GM10266 (cell line): ENCODE measurements at regions not wholly inside any gene's neighbourhood (a gene's known extent, or its start where the extent isn't known, plus 50 kb on each side); places are given as distances from the start of the nearest gene placed in this dataset.

Experiments used
- DNase-seq: peaks from one replicate; pipeline ENCODE4 v3.0.0; 2012; ENCODE audit errors: extremely low spot score
- TF ChIP-seq, protein P1 (sequence below): IDR thresholded peaks from 2 replicates; pipeline ENCODE4 v1.5.1; 2012; ENCODE audit warnings: mild to moderate bottlenecking, low read depth; ENCODE audit not compliant: control insufficient read depth, insufficient read depth; ENCODE audit errors: missing control alignments

DNA sequence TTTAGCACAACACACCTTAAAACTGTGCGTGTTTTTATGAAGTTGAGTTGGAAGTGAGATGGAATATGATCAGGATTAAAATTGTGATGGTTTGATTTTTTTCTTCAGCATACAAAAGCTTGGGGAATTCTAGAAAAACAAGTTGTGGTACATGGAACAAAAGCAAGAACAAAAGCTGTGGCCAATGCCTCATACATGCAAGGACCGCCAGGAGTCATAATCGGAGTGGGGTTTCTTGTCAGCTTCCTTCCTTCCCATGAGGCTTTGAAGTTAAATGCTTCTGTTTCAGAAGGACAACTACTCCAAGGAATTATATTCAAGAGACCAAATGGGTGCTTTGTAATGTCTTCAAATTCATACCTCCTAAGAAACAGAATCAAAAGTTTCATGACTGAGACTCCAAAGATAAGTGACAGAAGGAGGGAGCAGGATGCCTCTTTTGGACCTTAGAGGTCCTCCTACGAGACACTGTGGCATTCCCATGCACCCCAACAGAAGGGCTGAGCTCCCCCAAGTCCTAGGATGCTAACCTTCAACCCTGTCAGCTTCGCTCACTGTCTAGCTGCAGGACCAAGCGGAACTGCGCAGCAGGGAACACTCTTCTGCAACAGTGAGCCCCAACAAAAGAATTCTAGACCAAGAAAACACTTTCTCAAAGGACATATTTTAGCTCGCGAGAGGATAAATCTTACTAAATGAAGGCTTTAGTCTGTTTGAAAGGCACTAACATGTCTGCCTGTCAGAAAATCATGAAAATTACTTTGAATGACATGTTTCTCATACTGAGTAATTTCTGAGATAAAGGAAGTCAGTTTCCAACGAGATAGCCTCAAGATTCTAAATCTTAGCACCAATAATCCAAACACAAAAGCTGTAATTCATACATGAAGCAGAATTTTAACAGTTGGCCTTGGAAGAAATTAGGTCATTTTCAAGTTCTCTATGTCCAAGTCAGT lies 108.5 kb upstream of the NHSL1 start:
- TF ChIP-seq, protein P1, sequence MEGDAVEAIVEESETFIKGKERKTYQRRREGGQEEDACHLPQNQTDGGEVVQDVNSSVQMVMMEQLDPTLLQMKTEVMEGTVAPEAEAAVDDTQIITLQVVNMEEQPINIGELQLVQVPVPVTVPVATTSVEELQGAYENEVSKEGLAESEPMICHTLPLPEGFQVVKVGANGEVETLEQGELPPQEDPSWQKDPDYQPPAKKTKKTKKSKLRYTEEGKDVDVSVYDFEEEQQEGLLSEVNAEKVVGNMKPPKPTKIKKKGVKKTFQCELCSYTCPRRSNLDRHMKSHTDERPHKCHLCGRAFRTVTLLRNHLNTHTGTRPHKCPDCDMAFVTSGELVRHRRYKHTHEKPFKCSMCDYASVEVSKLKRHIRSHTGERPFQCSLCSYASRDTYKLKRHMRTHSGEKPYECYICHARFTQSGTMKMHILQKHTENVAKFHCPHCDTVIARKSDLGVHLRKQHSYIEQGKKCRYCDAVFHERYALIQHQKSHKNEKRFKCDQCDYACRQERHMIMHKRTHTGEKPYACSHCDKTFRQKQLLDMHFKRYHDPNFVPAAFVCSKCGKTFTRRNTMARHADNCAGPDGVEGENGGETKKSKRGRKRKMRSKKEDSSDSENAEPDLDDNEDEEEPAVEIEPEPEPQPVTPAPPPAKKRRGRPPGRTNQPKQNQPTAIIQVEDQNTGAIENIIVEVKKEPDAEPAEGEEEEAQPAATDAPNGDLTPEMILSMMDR = no peak
- DNase-seq = no peak

DNA sequence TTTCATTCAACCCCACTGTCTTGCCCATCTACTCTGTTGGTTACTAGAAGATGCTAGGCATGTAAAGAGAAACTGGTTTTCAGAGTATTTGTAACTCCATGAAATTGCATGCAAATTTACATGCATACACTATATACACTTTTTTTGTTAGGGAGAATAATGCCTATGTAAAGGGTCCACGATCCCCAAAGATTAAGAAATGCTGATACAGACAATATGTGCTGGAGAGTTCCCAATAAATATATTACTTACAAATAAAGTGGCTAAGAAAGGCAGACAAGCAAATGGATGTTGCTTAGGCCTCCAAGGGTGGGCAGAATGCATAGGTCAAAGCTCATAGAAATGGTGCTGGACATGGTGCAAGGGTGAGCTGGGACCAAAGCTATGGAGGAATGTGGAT lies 109.6 kb upstream of the NHSL1 start:
- TF ChIP-seq, protein P1 = no peak
- DNase-seq = no peak

DNA sequence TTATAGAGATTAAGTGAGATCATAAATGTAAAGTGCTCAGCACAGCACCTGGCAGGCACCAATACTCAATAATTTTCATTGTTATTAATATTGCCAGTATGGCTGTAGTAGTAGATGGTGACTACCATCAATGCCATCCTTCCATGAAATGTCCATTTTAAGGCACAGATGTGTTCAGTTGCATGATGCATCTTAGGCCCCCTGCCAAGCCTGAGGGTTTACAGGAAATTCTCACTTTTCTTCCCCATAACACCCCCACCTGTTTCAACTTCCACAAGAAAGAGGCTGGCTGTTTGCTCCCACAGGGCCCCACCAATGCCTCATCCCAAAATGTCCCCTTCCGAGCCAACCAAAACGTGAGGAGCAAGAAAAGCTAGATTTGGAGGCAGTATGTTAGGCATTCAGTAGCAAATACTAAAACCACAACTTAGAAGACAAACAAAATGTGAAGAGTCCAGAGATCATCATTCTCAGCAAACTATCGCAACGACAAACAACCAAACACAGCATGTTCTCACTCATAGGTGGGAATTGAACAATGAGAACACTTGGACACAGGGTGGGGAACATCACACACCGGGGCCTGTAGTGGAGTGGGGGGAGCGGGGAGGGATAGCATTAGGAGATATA lies 110.6 kb upstream of the NHSL1 start:
- DNase-seq = no peak
- TF ChIP-seq, protein P1 = no peak

DNA sequence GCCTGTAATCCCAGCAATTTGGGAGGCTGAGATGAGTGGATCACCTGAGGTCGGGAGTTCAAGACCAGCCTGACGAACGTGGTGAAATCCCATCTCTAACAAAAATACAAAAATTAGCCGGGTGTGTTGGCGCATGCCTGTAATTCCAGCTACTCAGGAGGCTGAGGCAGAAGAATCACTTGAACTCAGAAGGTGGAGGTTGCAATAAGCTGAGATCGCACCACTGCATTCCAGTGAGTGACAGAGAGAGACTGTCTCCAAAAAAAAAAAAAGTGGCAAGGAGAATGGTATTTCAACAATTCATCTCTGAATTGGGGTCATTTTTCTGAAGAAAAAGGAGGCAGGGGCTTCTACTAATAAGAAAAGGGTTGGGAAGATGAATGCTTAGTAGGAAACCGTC lies 111.5 kb upstream of the NHSL1 start:
- DNase-seq = no peak
- TF ChIP-seq, protein P1 = no peak

DNA sequence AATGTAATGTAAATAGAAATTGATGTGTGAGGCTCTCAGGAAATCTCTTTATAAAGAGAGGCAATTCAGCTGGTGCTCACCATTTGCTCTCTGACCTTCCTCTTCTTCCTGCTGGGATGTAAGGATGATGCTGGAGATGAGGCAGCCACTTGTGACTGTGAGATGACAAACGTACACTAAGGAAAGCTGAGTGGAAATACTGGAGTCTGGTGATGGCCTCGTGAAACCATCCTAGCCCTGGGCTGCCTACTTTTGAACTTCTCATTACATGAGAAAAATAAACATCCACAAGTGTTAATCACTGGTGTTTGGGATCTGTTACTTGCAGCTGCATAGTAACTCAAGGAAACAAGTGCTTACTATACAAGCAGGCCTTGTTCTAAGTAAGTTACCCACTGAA lies 114.9 kb upstream of the NHSL1 start:
- TF ChIP-seq, protein P1 = no peak
- no peak for DNase-seq

DNA sequence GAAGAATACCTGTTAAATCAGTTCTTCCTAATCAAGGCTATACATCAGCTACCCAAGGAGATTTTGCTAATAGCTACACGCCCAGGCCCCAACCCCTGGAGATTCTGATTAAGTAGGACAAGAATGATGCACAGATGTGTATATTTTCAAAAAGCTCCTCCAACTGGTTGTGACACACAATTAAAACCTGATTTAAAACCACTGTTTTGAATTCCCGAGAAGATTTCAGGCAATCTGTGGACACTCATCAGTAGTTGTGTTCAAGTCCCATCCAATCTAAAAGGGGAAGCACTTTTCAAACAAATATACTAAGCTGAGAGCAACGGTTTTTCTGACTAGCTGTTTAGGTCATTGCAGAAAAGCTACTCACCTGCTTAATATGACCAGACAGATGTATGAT lies 118.9 kb upstream of the NHSL1 start:
- no peak for DNase-seq

DNA sequence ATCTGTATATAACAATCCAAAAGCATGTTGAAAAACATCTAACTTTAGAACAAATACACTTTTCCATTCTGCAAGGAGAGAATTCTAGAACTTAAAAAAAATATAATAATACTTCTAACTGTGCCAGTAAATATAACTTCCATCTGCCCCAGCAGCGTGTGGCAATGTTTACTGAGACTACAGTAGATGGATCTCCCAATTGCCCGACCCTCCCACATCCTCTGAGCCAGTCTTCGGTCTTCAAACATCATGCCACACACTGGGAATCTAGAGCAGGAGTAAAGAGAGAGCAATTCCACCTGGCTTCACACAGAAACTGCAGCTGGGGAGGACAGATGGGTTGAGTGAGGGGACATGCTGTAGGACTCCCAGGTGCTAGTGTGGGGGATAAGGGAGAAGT lies 121.3 kb upstream of the NHSL1 start:
- TF ChIP-seq, protein P1 = no peak
- no peak for DNase-seq

More for the DNA sequence above, 118.9 kb upstream of the NHSL1 start:
- TF ChIP-seq, protein P1 = no peak
